H9 (cell line): ENCODE measurements at regions not wholly inside any gene's neighbourhood (a gene's known extent, or its start where the extent isn't known, plus 50 kb on each side); places are given as distances from the start of the nearest gene placed in this dataset.

ENCODE experiments used
- DNase-seq: peaks from one replicate; pipeline ENCODE4 v3.0.0-alpha.2; 2017
- H2AFZ ChIP-seq: one replicate; pipeline ENCODE4 v1.6.1; 2013; ENCODE audit warnings: mild to moderate bottlenecking, low read length, control low read depth, moderate library complexity
- H2AK5ac ChIP-seq: 2 replicates; pipeline ENCODE4 v1.6.1; 2013; ENCODE audit warnings: low read length, control low read depth, mixed read lengths; ENCODE audit not compliant: insufficient read length
- H2BK120ac ChIP-seq: one replicate; pipeline ENCODE4 v1.6.1; 2013; ENCODE audit warnings: low read depth, mild to moderate bottlenecking, low read length, control low read depth, inconsistent platforms; ENCODE audit not compliant: poor library complexity, severe bottlenecking
- H2BK12ac ChIP-seq: 2 replicates; pipeline ENCODE4 v1.6.1; 2013; ENCODE audit warnings: low read length, control low read depth, mixed read lengths, low read depth; ENCODE audit not compliant: insufficient read length
- H2BK15ac ChIP-seq: 2 replicates; pipeline ENCODE4 v1.6.1; 2013; ENCODE audit warnings: low read depth, low read length, control low read depth
- H2BK20ac ChIP-seq: one replicate; pipeline ENCODE4 v1.6.1; 2013; ENCODE audit warnings: low read depth, mild to moderate bottlenecking, low read length, control low read depth, inconsistent platforms; ENCODE audit not compliant: poor library complexity, severe bottlenecking
- H2BK5ac ChIP-seq: 2 replicates; pipeline ENCODE4 v1.6.1; 2013; ENCODE audit warnings: low read length, control low read depth, mixed read lengths; ENCODE audit not compliant: insufficient read length
- H3K14ac ChIP-seq: 2 replicates; pipeline ENCODE4 v1.6.1; 2013; ENCODE audit warnings: low read length, control low read depth; ENCODE audit not compliant: insufficient read depth
- H3K18ac ChIP-seq: 2 replicates; pipeline ENCODE4 v1.6.1; 2013; ENCODE audit warnings: low read depth, mild to moderate bottlenecking, mixed read lengths, low read length, control low read depth; ENCODE audit not compliant: insufficient read length
- H3K23ac ChIP-seq: 2 replicates; pipeline ENCODE4 v1.6.1; 2013; ENCODE audit warnings: low read length, control low read depth, mixed read lengths, low read depth; ENCODE audit not compliant: insufficient read length
- H3K23me2 ChIP-seq: 2 replicates; pipeline ENCODE4 v1.6.1; 2013; ENCODE audit warnings: low read depth, mild to moderate bottlenecking, mixed read lengths, low read length, control low read depth; ENCODE audit not compliant: insufficient read length, poor library complexity, severe bottlenecking
- H3K27ac ChIP-seq: 2 replicates; pipeline ENCODE4 v1.5.1; 2013; ENCODE audit warnings: low read length, control low read depth, mixed read lengths, low read depth; ENCODE audit not compliant: insufficient read length
- H3K27me3 ChIP-seq: 2 replicates; pipeline ENCODE4 v1.6.1; 2013; ENCODE audit warnings: low read length, control low read depth, inconsistent platforms; ENCODE audit not compliant: insufficient read depth
- H3K4ac ChIP-seq: 2 replicates; pipeline ENCODE4 v1.6.1; 2013; ENCODE audit warnings: low read depth, mild to moderate bottlenecking, control low read depth, inconsistent platforms, low read length, moderate library complexity
- H3K4me1 ChIP-seq: 2 replicates; pipeline ENCODE4 v1.6.1; 2013; ENCODE audit warnings: low read length, control low read depth, inconsistent platforms; ENCODE audit not compliant: insufficient read depth
- H3K4me2 ChIP-seq: 2 replicates; pipeline ENCODE4 v1.6.1; 2013; ENCODE audit warnings: low read length, control low read depth, mixed read lengths; ENCODE audit not compliant: insufficient read length, insufficient read depth
- H3K56ac ChIP-seq: 2 replicates; pipeline ENCODE4 v1.6.1; 2013; ENCODE audit warnings: low read depth, mild to moderate bottlenecking, mixed read lengths, low read length, control low read depth; ENCODE audit not compliant: insufficient read length
- H3K79me1 ChIP-seq: 2 replicates; pipeline ENCODE4 v1.6.1; 2013; ENCODE audit warnings: low read depth, mild to moderate bottlenecking, moderate library complexity, low read length, control low read depth, inconsistent platforms; ENCODE audit not compliant: insufficient read depth, poor library complexity, severe bottlenecking
- H3K79me2 ChIP-seq: 2 replicates; pipeline ENCODE4 v1.6.1; 2013; ENCODE audit warnings: low read length, control low read depth, inconsistent platforms; ENCODE audit not compliant: insufficient read depth
- H3K9ac ChIP-seq: 2 replicates; pipeline ENCODE4 v1.6.1; 2013; ENCODE audit warnings: low read length, control low read depth, mixed read lengths; ENCODE audit not compliant: insufficient read length; ENCODE audit errors: extremely low read depth
- H3K9me3 ChIP-seq: one replicate; pipeline ENCODE4 v1.6.1; 2013; ENCODE audit warnings: low read depth, low read length, inconsistent platforms; ENCODE audit not compliant: control insufficient read depth
- H3T11ph ChIP-seq: one replicate; pipeline ENCODE4 v1.6.1; 2013; ENCODE audit warnings: mild to moderate bottlenecking, low read length, control low read depth, inconsistent platforms
- H4K20me1 ChIP-seq: one replicate; pipeline ENCODE4 v1.6.1; 2013; ENCODE audit not compliant: control insufficient read depth, insufficient read length, insufficient read depth
- H4K5ac ChIP-seq: 2 replicates; pipeline ENCODE4 v1.6.1; 2013; ENCODE audit warnings: low read depth, mild to moderate bottlenecking, mixed read lengths, low read length, control low read depth; ENCODE audit not compliant: insufficient read length
- H4K8ac ChIP-seq: replicated peaks from 2 replicates; pipeline ENCODE4 v1.6.1; 2013; ENCODE audit warnings: low read length, control low read depth, mixed read lengths, low read depth; ENCODE audit not compliant: insufficient read length
- H4K91ac ChIP-seq: 2 replicates; pipeline ENCODE4 v1.6.1; 2013; ENCODE audit warnings: low read depth, mild to moderate bottlenecking, moderate library complexity, mixed read lengths, low read length, control low read depth; ENCODE audit not compliant: insufficient read length
- H3K27ac Mint-ChIP-seq, 3 experiments: 2 replicates in 2 of 3; 3 replicates in 1 of 3; pipeline ENCODE4 v1.8.0; 2020 to 2021; ENCODE audit warnings: mixed read lengths in 3 of 3, mild to moderate bottlenecking in 1 of 3, moderate library complexity in 1 of 3
- H3K27me3 Mint-ChIP-seq: 2 replicates; pipeline ENCODE4 v1.8.0; 2021; ENCODE audit warnings: low read depth, mild to moderate bottlenecking, moderate library complexity, mixed read lengths
- H3K36me3 Mint-ChIP-seq, 3 experiments: 2 replicates in 2 of 3; 3 replicates in 1 of 3; pipeline ENCODE4 v1.8.0; 2020 to 2021; ENCODE audit warnings: low read depth in 3 of 3, mixed read lengths in 3 of 3; ENCODE audit not compliant: insufficient read depth in 1 of 3
- H3K4me1 Mint-ChIP-seq, 2 experiments: 2 replicates each; pipeline ENCODE4 v1.8.0; 2020; ENCODE audit warnings: mixed read lengths in 2 of 2
- H3K4me3 Mint-ChIP-seq, 2 experiments: 2 replicates in 1 of 2; 3 replicates in 1 of 2; pipeline ENCODE4 v1.8.0; 2020 to 2021; ENCODE audit warnings: mild to moderate bottlenecking in 2 of 2, mixed read lengths in 2 of 2, moderate library complexity in 1 of 2
- H3K9me3 Mint-ChIP-seq, 2 experiments: 2 replicates in 1 of 2; 3 replicates in 1 of 2; pipeline ENCODE4 v1.8.0; 2020; ENCODE audit warnings: mild to moderate bottlenecking in 2 of 2, mixed read lengths in 2 of 2, moderate library complexity in 1 of 2
- WGBS: extraction: QIAGEN DNeasy Blood & Tissue Kit; methylation state at CpG from one replicate; pipeline ENCODE4 v1.1.7; 2013; ENCODE audit warnings: missing lambda C conversion rate, low lambda C conversion rate, mixed read lengths; ENCODE audit not compliant: insufficient read length; ENCODE audit errors: extremely low coverage; 5-methylcytosine and 5-hydroxymethylcytosine counted together
- TF ChIP-seq, protein P1 (sequence below): fragments of 200-600 bp; sonication (generic); conservative IDR thresholded peaks from 3 replicates; pipeline ENCODE4 v1.8.0; 2021; ENCODE audit warnings: antibody characterized with exemption, mild to moderate bottlenecking

DNA sequence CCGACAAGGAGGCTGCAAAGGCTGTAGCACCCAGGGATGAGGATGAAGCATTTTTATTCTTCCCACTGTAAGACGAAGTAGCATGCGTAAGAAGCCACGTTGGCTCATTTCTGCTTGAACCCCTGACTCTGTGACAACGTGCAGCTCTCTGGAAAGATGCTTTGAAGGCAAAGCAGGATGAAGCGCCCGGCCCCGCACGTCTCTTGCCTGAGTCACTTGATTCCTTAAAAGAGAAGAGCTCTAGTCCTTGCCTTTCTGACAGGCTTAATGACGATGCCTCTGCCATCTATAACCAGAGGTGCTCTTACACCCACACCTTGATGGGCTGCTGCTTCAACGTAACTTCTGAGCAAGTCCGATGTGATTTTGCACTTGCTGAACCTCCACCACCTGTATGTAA is 76.7 kb upstream of the MED9 start:
- WGBS: no CpG with 5 or more reads among the region's 12 CpGs

More for the DNA sequence above, 76.7 kb upstream of the MED9 start:
- no peak overlapping the region for H3K4me2 ChIP-seq
- no peak overlapping the region for H4K8ac ChIP-seq
- no peaks in the 10 kb centered on the region for H3K4me1 ChIP-seq
- H3K18ac ChIP-seq: no peak overlapping the region
- H3K79me1 ChIP-seq: no peaks in the 10 kb centered on the region
- no peaks in the 10 kb centered on the region for H3K27me3 ChIP-seq
- no peak overlapping the region for H4K5ac ChIP-seq
- H3K23me2 ChIP-seq: no peaks in the 10 kb centered on the region
- H3K56ac ChIP-seq: no peak overlapping the region
- DNase-seq: no peak
- H3K9ac ChIP-seq: no peak overlapping the region
- Mint-ChIP-seq H3K4me1 (peaks cover 3 to 5% of the 10 kb centered on the region in 2 experiments; a peak in 1 of 4 replicates), H3K27me3 (peaks cover 14% of the 10 kb centered on the region), H3K9me3 (no peaks in the 10 kb centered on the region), H3K36me3 (no peaks in the 10 kb centered on the region), H3K4me3 (no peak overlapping the region), H3K27ac (no peak overlapping the region)
- no peaks in the 10 kb centered on the region for H3K9me3 ChIP-seq
- H2BK5ac ChIP-seq: no peak overlapping the region
- H2BK120ac ChIP-seq: no peak overlapping the region
- no peak overlapping the region for H3T11ph ChIP-seq
- H3K14ac ChIP-seq: no peak overlapping the region
- H2BK20ac ChIP-seq: no peak overlapping the region
- H3K4ac ChIP-seq: no peak overlapping the region
- H4K91ac ChIP-seq: no peak overlapping the region
- H2AFZ ChIP-seq: no peak overlapping the region
- H3K23ac ChIP-seq: no peak overlapping the region
- peaks cover 2% of the 10 kb centered on the region for H4K20me1 ChIP-seq
- H2BK12ac ChIP-seq: no peak overlapping the region
- TF ChIP-seq, protein P1, sequence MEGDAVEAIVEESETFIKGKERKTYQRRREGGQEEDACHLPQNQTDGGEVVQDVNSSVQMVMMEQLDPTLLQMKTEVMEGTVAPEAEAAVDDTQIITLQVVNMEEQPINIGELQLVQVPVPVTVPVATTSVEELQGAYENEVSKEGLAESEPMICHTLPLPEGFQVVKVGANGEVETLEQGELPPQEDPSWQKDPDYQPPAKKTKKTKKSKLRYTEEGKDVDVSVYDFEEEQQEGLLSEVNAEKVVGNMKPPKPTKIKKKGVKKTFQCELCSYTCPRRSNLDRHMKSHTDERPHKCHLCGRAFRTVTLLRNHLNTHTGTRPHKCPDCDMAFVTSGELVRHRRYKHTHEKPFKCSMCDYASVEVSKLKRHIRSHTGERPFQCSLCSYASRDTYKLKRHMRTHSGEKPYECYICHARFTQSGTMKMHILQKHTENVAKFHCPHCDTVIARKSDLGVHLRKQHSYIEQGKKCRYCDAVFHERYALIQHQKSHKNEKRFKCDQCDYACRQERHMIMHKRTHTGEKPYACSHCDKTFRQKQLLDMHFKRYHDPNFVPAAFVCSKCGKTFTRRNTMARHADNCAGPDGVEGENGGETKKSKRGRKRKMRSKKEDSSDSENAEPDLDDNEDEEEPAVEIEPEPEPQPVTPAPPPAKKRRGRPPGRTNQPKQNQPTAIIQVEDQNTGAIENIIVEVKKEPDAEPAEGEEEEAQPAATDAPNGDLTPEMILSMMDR: no peak
- H2AK5ac ChIP-seq: no peak overlapping the region
- no peaks in the 10 kb centered on the region for H3K79me2 ChIP-seq
- H3K27ac ChIP-seq: no peak overlapping the region
- no peak overlapping the region for H2BK15ac ChIP-seq
